ENCODE measurements at regions not wholly inside any gene's neighbourhood (a gene's known extent, or its start where the extent isn't known, plus 50 kb on each side); places are given as distances from the start of the nearest gene placed in this dataset.

DNA sequence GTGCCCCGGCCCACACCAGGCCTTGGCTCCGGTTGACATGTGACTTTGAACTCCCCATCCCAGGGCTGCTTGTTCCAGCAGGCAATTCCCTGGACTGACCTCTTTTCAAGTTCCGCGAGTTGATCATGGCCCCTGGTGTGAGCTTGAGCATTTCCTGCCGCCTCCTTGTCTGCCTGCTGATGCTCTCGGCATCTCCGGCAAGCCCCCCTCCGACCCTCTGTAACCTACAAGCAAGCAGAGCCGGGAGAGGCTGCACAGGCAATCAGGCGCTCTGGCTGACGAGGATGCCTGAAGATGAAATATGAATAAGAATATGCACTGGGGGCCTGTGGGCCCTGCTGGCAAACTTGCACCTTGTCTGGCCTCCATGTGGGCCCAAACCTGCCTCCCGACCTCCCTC, 304.9 kb upstream of the MKI67 start:
- no peak for DNase-seq

DNA sequence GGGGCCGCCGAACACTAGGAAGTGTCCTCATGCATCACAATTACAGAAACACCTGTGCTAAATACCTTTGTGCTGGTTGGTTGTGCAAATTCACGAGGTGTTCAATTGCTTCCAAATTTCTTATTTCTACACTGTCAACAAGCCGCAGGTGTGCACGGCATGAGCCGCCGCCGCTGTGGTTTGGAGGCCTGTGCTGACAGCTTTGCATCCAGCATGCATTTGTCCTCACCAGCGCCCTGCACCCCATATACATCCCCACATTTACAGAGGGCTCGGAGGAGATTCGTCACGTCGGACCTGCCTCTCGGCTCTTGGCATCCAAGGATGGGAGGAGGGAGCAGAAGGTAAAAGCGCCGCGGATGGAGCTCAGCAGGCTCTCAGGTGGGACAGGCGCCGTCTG, 305.3 kb upstream of the MKI67 start:
- no peak for DNase-seq

GRCh38 chr10:128432011-128432410, 305.8 kb upstream of the MKI67 start:
- no peak for DNase-seq

- no peak for DNase-seq
These were observed 306.2 kb upstream of the MKI67 start for GRCh38 chr10:128432423-128432822.

DNA sequence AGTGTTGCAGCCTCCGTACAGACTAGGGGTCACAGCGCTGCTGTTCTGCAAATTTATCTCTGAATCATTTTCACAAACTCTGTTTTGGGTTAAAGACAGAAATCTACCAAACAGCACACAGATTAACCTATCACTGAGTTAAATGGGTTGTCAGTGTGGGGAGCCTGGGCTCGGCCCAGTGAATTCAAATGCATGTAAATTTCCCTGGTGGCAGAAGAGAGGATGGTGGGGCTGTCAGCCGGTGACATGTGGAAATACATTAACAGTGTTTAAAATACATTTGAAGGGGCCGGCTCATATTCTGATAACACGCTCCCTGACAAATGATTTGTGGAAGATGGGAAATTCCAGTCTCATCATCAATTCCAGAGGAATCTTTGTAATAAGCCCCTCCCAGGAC, 309.6 kb upstream of the MKI67 start:
- DNase-seq = no peak

DNA sequence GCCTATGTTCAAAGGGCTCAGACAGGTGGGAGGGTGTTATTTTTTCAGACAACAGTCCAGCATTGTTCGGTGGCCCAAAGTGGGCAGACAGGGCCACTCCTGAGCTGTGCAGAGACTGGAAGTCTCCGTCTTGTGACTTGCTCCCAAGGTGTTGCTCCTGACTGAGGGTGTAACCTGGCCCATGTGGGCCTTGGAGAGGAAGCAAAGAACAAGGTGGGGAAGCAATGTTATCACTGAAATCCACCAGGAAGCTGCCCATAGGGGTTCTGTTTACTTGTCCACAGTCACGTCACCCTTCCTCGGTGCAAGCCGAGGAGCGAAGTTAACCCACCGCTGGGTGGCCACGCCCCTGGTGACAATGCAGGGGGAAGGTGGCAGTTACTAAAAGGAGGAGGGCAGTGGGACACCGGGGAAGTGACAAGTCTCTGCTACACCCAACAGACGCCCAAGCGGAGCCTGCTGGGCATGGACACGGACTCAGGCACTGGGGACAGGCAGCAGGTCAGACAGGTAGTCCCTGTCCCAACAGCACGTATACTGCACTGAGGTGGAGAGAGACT, 311.6 kb upstream of the MKI67 start:
- DNase-seq = no peak

- DNase-seq = no peak
These were observed 312.3 kb upstream of the MKI67 start for GRCh38 chr10:128438417-128439063.

DNA sequence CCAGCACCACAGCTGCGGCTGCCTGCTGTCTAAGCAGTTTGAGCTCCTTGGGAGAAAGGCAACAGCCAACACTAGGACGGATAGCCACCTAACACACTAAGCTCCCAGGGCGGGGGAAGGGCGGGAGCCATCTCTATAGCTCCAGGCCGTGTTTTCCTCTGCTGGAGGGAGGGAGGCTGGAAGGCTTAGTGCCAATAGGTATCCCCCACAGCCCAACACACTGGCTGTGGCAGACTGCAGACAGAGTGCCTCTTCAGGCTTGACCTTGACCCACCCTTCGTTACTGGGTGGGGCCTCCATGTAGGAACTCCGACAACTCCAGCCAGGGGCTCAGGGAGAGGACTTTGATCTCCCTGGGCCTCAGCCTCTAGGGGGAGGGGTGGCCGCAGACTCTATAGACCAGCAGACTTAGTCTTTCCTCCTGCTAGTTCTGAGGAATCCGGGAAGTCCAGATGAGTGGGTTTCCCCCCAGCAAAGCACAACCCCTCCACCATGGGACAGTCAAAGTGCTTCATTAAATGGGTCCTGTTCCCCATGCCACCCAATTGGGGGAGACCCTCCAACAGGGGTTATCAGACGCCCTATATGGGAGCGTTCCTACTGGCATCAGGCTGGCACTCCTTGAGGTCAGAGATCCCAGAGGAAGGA, 314.4 kb upstream of the MKI67 start:
- DNase-seq = no peak

DNA sequence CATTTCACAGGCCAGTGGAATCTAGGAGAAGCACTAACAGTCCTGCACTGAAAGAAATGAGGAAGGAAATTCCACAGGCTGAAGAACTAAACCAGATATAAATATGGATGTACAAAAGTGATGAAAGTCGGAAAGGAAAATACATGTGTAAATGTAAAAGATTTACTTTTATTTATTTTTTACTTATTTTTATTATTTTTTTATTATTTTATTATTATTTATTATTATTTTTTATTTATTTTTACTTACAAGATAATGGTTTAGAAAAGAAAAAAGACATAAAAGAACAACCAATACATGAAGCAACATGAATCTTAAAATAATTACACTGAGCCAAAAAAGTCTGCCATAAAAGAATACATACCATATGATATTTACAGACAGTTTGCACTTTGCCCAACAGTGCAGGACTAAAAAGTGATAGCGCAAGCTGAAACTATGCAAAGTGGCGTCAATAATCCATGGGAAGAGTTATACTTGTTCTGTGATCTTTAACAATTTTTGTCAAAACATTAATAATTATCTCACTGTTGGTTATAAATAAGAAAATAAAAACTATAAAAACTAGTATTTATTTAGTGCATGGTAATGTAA, 317.8 kb upstream of the MKI67 start:
- no peak for DNase-seq

DNA sequence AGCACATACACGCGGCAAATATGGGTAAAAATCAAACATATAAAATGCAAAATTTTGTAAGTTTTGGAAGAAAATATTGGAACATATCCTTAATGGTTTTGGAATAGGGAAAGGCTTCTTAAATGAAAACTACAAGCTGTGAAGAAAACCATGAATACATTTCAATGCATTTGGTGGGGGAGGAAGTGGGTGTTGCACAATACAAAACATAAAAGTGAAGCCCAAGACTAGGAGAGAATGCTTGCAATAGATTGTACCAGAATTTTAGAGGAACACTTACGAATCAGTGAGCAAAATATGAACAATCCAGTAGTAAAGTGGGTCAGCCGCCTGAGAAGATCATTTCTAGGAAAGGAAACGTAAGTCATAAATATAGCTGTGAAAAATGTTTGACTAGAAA, 322.6 kb upstream of the MKI67 start:
- DNase-seq = no peak

DNA sequence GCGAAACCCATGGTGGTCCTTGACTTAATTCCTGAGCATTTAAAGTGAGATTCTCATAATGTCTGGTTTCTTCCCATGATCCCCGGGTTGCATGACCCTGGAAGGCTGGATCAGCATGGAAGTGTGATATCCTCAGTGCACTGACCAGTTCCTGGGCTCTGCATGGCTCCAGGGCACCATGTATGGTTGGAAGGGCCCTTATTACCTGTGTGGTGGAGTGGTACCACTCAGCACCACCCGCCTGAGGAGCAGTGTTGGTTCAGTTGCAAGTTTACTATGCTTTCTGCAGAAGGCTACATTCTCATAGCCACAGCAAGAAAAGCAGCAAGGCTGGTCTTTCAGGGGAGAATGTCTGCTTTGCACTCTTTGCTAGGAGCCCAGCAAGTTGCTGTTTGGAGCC, 325.7 kb upstream of the MKI67 start:
- no peak for DNase-seq

- no peak for DNase-seq
These were observed 330.0 kb upstream of the MKI67 start for GRCh38 chr10:128456271-128456670.

GRCh38 chr10:128457136-128457535, 330.9 kb upstream of the MKI67 start:
- DNase-seq = no peak

GRCh38 chr10:128461991-128462390, 335.8 kb upstream of the MKI67 start:
- no peak for DNase-seq

GRCh38 chr10:128462844-128463243, 336.6 kb upstream of the MKI67 start:
- DNase-seq = no peak

DNA sequence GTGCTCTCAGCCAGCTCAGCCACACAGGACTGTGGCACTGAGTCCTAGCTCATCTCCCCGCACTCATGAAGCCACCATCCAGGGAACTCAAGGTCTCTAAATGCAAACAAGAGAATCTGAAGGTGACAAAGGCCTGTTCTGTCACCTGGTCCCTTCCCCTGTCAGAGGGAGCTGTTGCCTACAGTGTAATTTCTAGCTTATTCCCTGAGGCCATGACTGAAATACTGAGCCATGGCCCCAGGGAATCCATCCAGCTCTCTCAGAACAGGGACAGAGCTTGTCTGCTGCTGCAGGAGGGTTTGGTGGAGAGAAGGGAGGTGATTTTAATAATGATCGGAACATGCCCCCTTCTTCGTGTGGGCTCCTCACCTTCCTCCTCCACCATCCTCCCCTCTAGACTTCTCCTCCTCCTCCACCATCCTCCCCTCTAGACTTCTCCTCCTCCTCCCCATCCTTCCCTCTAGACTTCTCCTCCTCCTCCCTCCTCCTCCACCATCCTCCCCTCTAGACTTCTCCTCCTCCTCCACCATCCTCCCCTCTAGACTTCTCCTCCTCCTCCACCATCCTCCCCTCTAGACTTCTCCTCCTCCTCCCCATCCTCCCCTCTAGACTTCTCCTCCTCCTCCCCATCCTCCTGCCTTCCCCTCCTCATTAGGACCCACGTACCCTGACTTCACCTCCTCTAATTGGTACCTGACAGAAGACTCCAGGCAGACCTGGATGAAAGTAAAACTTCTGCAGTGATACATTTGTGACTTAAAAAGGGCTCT, 338.0 kb upstream of the MKI67 start:
- no peak for DNase-seq

DNA sequence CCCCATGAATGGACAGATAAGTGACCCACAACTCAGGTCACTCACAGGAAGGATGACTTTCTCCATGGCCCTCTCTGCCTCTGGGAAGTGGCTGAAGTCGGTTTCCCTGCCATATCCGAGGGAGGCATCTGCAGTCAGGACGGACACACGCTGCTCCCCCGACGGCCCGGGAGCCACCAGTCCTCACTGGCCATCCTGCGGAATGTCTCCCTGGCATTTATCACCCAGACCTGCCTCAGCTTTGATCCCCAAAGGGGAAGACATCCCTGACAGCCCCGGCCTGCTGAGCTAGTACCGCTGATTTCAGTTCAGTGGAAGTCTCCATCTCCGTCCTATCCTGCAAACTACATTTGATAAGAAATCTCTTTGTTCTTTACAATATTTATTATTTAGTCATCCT, 339.5 kb upstream of the MKI67 start:
- no peak for DNase-seq

DNA sequence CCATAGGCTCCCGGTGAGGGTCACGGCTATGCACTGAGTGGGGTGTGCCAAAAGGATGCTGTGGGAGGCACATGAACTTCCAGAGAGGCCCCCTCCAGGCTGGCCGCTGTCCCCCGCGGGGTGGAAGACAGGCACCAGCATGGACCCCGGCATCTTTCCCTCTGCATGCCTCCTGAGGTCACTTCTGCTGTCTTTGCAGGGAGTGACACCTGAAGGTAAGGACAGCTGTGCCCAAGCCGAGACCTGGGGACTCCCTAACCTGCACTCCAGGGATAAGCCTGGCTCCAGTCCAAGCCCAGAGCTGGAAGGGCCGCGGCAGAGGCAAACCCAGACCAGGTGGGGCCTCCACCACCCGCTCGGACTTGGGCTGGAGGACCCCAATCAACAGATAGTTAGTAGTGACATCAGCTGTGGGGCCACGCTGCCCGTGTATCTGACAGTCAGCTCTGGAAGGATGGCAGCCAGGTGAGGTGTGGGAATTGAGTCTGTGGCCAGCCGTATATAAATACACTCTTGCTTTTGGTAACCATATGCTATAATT, 340.7 kb upstream of the MKI67 start:
- no peak for DNase-seq

- no peak for DNase-seq
These were observed 342.2 kb upstream of the MKI67 start for GRCh38 chr10:128468462-128468861.

GRCh38 chr10:128469515-128469914, 343.3 kb upstream of the MKI67 start:
- no peak for DNase-seq

GRCh38 chr10:128470321-128470965, 344.2 kb upstream of the MKI67 start:
- DNase-seq = no peak

GRCh38 chr10:128471151-128471550, 344.9 kb upstream of the MKI67 start:
- no peak for DNase-seq

DNA sequence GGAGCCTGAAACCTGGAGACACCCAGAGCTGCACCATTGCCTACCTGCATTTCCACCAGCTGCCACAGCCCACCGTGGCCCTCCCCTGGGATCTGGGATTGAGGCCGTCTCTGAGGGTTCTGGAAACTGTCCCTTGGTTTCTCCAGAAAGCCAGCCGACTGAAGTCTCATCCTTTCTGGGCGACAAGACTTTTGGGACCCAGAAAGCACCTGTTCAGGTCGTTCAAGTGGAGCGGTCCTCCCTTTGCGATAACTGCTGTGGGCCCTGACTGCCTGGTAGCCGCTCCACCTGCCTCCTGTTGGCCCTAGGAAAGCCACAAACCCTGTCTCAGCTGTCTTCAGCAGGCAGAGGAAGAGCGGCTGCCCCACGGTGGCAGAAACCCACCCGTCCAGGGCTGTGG, 346.0 kb upstream of the MKI67 start:
- DNase-seq = no peak
